ENCODE measurements at regions not wholly inside any gene's neighbourhood (a gene's known extent, or its start where the extent isn't known, plus 50 kb on each side); places are given as distances from the start of the nearest gene placed in this dataset.

GRCh38 chrX:121102101-121102500, 54.7 kb downstream of the GLUD2 start:
- no peak for DNase-seq (ENCODE audit: low read depth in 4 of 4, low spot score in 3 of 4)

DNA sequence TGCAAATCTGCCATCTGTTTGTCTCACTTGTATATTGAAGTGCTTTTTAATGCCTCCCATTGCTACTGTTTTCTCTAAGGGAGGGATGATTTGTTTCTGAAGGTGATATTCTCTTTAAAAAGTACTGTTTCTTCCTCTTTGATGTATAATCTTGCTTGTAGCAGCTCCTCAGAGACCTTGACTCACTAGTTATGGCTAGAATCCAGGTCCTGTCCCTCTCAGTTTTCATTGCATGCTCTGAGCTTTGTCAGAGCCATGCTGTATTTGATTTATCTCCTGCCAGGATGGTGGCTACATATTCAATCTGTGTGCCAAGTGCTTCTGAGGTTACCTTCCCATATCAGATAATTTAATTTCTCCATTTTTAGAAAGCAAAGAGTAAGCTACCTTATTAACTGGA, 56.0 kb downstream of the GLUD2 start:
- DNase-seq (ENCODE audit: low read depth in 4 of 4, low spot score in 3 of 4) = no peak

DNA sequence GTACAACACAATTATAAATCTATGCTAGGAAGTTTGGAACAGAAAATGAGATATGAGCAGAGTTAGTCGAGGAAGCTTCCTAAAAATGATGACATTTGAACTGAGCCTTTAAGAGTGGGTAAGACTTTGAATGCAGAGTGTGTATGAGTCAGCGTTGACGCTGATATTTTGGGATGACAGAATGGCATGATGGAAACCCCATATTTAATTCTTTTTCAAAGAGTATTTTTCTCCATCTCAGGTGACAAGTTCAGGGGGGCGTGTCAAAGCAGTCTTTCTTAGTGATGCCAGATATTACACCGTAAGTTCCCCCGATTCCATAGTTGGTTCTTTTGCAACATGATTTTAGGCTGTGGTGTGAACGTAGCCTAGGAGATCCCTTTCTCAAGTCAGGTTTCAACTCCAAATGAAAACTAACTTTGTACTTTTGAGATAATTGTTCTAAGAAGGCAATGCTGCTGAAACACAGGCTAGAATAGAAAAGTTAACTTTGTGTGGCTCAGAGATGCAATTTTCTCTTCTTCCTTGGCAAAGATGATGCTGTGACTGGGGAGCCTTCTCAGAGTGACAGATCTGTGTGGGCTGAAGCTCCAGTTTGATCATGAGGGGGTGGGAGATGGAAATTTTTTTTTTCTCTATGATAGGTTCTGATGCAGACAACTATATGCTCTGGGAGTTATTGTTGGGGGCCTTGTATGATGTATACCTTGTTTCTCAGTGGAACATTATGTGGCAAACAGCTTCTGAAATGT, 59.2 kb downstream of the GLUD2 start:
- no peak for DNase-seq (ENCODE audit: low read depth in 4 of 4, low spot score in 3 of 4)

GRCh38 chrX:121109986-121110385, 62.6 kb downstream of the GLUD2 start:
- no peak for DNase-seq (ENCODE audit: low read depth in 4 of 4, low spot score in 3 of 4)

DNA sequence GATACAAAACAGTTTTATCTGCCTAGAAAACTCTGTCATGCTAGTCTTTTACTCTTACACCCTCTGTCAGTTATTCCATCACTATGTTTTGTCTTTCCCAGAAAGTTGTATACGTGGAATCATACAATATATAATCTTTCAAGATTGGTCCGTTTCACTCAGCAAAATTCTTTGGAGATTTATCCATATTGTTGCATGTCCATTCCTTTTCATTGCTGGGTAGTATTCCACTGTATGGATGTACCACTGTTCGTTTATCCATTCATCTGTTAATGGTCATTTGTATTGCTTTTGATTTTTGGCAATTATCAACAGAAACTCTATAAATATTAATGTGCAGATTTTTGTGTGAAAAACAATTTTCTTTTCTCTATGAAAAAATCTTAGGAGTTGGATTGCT, 63.1 kb downstream of the GLUD2 start:
- no peak for DNase-seq (ENCODE audit: low read depth in 4 of 4, low spot score in 3 of 4)

DNA sequence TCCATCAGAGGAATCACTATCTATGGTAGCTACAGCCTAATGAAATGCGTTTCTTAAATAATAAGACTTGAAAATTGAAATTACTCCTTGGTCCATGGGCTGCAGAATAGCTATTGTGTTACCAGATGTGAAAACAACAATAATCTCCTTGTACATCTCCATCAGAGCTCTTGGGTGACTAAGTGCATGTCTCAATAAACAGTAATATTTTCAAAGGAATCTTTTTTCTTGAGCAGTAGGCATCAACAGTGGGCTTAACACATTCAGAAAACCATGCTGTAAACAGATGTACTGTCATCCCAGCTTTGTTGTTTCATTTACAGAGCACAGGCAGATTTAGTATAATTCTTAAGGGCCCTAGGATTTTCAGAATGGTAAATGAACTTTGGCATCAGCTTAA, 67.3 kb downstream of the GLUD2 start:
- no peak for DNase-seq (ENCODE audit: low read depth in 4 of 4, low spot score in 3 of 4)

- no peak for DNase-seq (ENCODE audit: low read depth in 4 of 4, low spot score in 3 of 4)
Measured at GRCh38 chrX:121120690-121121605, 73.5 kb downstream of the GLUD2 start.

- DNase-seq (ENCODE audit: low read depth in 4 of 4, low spot score in 3 of 4) = no peak
Measured at GRCh38 chrX:121122332-121122731, 74.9 kb downstream of the GLUD2 start.

DNA sequence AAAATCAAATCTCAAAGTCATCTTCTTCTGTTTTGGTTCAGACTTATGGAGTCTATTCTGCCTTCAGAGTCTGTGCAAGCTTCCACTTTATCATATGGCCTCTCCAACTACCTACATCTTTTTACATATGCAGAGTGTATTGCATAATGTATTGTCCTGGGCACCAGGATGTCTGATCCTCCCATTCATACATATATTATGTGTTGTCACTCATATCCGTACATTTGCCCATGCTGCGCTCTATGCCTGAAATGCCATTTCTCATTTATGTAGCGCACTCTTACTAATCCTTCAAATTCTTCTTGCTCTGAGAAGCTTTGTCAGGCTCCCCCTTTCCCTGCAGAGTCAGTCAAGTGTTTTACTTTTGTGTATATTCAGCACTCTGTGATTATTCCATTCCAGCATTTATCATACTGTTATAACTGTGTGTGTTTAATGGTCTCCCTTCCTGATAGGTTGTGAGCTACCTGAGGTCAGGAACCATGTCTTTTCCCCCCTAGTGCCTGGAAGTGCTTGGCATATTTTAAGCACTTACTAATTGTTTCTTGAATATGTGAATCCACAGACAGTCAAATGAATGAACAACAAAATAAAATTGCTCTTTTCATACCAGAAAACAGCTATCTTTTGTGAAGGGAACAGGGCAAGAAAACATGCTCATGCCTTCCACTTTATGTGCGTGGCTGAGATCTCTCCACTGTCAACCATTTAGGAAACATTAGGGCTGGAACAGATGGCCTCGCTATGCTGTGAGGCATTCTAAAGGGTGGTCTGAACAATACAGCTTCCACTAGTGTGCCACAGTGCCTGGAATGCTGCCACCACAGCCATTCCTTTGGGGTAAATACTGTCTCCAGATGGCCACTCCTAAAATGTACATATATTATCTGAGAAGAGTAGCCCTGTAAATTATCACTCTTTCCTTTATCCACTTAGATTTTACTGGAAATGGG, 81.8 kb downstream of the GLUD2 start:
- no peak for DNase-seq (ENCODE audit: low read depth in 4 of 4, low spot score in 3 of 4)

- DNase-seq (ENCODE audit: low read depth in 4 of 4, low spot score in 3 of 4) = no peak
Measured at GRCh38 chrX:121132675-121133074, 85.3 kb downstream of the GLUD2 start.

GRCh38 chrX:121135488-121136207, 88.2 kb downstream of the GLUD2 start:
- DNase-seq (ENCODE audit: low read depth in 4 of 4, low spot score in 3 of 4) = no peak

- no peak for DNase-seq (ENCODE audit: low read depth in 4 of 4, low spot score in 3 of 4)
Measured at GRCh38 chrX:121146059-121146628, 98.7 kb downstream of the GLUD2 start.

DNA sequence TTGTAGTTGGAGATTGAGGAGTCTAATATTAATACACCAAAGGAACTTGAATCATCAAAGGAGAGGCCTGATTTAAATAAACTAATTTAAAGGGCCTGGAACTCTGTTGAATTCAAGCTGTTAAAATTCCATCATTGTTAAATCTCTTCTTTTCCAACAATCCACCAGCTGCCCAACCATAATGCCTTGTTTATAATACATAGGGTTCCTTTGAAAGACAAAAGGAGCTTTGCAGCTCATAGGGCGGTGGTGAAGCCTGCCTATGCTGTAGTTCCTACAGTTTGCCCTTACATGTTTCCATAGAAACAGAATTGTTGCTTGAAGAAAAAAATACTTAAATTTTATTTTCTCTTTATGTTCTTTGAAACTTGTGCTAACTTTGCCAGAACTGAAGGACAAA, 102.8 kb downstream of the GLUD2 start:
- DNase-seq (ENCODE audit: low read depth in 4 of 4, low spot score in 3 of 4) = no peak

DNA sequence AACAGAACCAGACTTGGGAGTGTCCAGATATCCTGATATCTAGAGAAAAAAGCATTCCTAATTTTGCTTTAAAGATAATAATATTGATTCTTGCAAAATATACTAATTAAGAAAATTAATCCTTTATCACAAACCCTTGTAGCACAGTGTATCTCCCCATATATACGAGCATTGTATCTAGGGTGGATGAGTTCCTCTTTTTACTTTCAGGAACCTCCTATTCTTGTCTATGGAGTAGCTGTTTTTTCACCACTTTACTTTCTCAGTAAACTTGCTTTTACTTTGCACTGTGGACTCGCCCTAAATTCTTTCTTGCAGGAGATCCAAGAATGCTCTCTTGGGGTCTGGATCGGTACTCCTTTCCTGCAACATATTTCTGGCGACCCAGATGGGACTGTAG, 103.9 kb downstream of the GLUD2 start:
- DNase-seq (ENCODE audit: low read depth in 4 of 4, low spot score in 3 of 4) = no peak

DNA sequence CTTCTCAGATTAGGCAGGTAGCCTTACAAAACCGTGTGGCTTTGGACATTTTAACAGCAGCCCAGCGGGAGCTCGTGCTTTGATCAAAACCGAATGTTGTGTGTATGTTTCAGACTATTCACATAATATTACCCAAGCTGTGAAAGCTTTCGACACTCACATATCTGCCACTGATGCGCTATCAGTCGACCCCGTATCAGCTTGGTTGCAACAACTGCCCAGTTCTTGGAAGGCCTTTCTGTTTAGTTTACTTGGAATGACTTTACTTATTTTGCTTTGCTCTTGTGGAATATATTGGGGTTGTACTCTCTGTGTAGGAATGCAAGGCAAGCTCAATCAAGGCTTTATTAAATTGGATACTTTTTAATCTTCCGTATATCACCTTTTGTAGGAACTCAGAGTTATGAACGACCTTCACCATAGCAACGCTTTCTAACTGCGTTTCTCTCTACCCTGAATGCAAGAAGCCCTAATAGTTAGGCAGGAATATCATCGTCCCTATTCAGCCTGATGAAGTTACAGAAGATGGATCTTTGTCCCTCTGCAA, 107.5 kb downstream of the GLUD2 start:
- no peak for DNase-seq (ENCODE audit: low read depth in 4 of 4, low spot score in 3 of 4)

DNA sequence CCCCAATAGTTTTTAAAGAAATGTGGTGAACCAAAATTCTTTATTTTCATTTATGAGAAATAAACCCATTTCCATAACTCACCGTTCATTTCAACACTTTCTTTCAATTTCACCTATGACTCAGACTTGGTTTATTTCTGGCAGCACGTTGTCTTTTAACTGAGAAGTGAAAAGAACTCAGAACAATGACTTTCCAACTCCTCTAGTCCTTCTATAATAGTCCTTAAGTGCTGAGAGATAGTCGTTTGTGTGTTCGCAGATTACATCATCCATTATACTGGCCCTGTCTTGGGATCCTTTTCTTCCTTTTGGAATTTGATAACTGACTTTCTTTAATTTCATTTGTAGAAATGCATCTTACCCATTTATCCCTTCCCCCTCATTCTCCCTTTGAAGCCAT, 113.6 kb downstream of the GLUD2 start:
- no peak for DNase-seq (ENCODE audit: low read depth in 4 of 4, low spot score in 3 of 4)

DNA sequence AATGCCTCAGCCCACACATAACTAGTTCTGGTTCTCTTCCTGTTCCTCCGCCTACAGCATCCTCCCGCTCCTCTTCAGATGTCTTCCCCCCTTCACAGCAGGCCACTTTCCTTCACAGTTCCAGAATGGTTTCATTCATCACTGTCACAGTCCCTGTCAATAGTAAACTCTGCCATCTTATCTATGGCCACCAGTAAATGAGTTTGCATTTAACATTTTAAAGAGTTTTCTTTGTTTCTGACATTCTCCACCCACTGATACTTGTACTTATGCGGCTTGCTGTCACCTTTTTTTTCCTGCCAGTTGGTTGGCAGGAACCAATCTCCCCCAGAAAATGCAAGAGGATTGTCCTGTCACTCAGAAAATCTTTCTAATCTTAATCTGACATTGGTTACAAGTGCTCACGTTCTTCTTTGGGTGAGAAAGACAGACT, 114.1 kb downstream of the GLUD2 start:
- no peak for DNase-seq (ENCODE audit: low read depth in 4 of 4, low spot score in 3 of 4)

DNA sequence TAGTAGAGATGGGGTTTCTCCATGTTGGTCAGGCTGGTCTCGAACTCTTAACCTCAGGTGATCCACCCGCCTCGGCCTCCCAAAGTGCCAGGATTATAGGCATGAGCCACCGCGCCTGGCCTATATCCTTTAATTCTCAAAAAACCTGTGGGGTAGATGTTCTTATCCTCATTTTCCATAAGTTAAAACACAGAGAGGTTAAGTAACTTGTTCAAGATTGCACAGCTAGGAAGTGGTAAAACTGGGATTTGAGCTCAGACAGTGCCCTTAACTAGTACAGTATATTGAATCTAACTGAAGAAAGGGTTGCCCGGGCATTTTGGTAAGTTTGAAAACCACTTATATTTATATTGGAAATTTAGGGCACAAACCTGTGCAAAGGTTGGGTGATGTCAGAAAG, 116.0 kb downstream of the GLUD2 start:
- DNase-seq (ENCODE audit: low read depth in 4 of 4, low spot score in 3 of 4) = no peak

GRCh38 chrX:121165930-121166359, 118.5 kb downstream of the GLUD2 start:
- DNase-seq (ENCODE audit: low read depth in 4 of 4, low spot score in 3 of 4) = no peak

All from right renal pelvis (tissue), 4 donors.